Adrenal gland (tissue), 5 donors: ENCODE measurements at regions not wholly inside any gene's neighbourhood (a gene's known extent, or its start where the extent isn't known, plus 50 kb on each side); places are given as distances from the start of the nearest gene placed in this dataset.

ENCODE experiments used
- POLR2A ChIP-seq, 2 donors: fragments of 450-650 bp; IDR thresholded peaks; one replicate each; pipeline ENCODE4 v1.6.1; 2017; ENCODE audit warnings: antibody characterized with exemption in 2 of 2, mild to moderate bottlenecking in 2 of 2, moderate library complexity in 1 of 2
- TF ChIP-seq, protein P1 (sequence below), 6 experiments: fragments of 450-650 bp in 4 of 6; fragments of 200-600 bp in 2 of 6; sonication (generic) in 1 of 6; IDR thresholded peaks; 1 replicate in 5 of 6; 2 replicates in 1 of 6; pipeline versions ENCODE4 v1.5.1 to v1.8.0; 2016 to 2021; ENCODE audit warnings: antibody characterized with exemption in 6 of 6, mild to moderate bottlenecking in 2 of 6, moderate library complexity in 1 of 6
- donor health status: DM: no; HTN: no; CAD: no.

DNA sequence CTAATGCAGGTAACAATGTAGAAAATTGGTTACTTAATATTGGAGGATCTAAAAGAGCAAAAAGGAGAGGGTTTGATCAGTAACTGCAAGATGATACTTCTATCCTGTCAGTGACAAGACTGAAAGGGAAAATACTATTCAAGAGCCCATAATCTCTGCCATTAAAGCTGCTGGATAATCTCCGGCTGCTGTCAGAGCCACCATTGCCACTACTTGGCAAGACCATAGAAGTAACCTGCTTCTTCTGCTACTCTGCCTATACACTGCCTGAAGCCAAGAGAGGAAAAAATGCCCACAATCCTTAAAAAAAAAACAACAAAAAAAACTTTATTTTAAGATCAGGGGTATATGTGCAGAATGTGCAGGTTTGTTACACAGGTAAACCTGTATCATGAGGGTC is 386.5 kb upstream of the ID4 start:
- TF ChIP-seq, protein P1, sequence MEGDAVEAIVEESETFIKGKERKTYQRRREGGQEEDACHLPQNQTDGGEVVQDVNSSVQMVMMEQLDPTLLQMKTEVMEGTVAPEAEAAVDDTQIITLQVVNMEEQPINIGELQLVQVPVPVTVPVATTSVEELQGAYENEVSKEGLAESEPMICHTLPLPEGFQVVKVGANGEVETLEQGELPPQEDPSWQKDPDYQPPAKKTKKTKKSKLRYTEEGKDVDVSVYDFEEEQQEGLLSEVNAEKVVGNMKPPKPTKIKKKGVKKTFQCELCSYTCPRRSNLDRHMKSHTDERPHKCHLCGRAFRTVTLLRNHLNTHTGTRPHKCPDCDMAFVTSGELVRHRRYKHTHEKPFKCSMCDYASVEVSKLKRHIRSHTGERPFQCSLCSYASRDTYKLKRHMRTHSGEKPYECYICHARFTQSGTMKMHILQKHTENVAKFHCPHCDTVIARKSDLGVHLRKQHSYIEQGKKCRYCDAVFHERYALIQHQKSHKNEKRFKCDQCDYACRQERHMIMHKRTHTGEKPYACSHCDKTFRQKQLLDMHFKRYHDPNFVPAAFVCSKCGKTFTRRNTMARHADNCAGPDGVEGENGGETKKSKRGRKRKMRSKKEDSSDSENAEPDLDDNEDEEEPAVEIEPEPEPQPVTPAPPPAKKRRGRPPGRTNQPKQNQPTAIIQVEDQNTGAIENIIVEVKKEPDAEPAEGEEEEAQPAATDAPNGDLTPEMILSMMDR (IDR thresholded peaks at IDR 0.05): no peak
- no peak for TF ChIP-seq POLR2A (IDR thresholded peaks at IDR 0.05)
